ENCODE measurements at regions not wholly inside any gene's neighbourhood (a gene's known extent, or its start where the extent isn't known, plus 50 kb on each side); places are given as distances from the start of the nearest gene placed in this dataset.

DNA sequence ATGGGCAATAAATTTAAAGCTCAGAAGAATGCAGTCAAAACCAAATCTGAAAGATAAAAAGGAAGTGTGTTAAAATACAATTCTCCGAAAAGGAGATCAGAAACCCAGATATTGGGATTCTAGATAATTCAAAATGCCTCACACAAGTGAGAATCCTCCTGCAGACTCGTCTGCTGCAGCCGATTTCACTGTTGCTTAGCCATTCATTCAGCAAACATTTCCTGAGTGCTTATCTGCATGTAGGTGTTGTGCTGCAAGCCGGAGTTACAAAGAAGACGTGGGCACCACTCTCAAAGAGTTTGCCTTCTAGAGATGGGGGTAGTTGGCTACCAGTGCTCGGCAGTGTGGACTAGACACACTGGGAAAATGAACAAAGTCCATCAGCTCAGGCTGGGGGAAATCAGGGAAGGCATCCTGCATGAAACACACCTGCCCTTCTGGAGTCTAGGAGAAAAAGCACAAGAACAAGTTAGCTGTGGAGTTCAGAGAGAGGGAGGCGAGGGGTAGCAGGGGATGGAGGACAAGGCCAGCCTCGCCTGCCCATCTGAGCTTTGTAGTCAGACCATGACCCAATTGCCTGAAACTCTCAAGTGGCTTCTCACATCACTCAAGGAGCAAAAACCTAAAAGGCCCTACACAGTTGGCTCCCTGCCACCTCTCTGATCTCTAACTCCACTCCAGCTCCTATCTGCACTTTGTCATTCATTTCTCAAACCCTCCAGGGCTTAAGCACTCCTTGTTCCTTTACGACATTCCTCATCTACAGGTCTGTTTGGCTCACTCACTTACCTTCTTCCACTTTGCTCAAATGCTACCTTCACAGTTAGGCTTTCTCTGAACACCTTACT lies 310.0 kb upstream of the DDHD1 start:
- DNase-seq (ENCODE audit: low spot score): no peak

GRCh38 chr14:53461858-53462257 lies 308.7 kb upstream of the DDHD1 start:
- DNase-seq (ENCODE audit: low spot score): no peak

DNA sequence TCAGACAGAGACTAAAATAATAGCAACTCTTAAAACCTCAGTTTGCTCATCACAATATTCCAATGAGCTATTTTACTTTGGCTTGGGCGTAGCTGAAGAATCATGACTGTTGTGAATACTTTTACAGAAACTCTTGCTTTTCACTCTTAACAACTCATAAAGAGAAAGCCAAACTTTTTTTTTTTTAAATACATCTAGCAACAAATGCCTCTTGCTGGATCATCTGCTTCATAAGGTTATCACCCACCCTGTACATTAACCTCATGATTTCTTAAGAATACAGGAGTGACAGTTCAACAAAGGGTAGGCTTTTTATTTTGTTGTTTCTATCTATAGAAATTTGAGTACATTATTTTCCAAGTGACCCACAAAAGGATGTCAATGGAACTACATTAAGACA lies 307.4 kb upstream of the DDHD1 start:
- no peak for DNase-seq (ENCODE audit: low spot score)

DNA sequence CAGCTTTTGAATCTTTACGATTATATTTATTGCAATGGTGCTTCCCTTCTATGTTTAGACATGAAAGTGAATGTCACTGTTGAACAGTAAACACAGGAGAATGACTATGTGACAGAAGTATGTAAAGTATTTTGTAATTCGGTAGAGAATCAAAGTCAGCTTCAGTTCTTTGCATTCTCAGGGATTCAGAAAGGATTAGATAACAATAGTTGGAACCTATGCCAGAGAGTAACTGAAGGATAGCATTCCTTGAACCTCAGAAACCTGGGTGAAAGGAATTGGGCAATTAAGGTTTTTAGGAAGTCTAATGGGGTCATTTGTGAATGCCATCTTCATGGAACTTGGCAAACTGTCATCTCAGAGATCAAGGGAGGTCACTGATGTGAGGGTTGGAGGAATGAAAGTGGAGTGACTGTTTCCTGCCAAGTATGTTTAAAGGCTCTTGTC lies 305.3 kb upstream of the DDHD1 start:
- no peak for DNase-seq (ENCODE audit: low spot score)

DNA sequence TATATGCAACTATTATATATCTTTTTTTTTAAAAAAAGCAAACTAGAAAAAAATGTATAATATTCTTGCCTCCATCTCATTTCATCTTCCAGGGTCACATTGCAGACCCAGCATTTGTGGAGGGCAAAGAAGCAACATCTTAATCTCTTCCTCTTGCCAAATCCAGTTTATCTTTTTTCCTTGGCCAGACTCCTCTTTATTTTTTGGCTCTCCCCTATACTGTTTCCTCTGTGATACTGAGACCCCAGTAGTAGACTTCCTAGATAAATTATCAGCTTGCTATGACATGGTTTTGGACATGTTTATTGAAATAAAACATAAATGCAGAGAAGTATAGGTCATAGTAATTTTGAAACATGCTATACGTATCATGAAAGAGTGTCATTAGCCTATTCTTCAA lies 303.8 kb upstream of the DDHD1 start:
- no peak for DNase-seq (ENCODE audit: low spot score)

- DNase-seq (ENCODE audit: low spot score): no peak
Observed at GRCh38 chr14:53452005-53452673, 299.0 kb upstream of the DDHD1 start.

GRCh38 chr14:53450871-53451270 lies 297.7 kb upstream of the DDHD1 start:
- no peak for DNase-seq (ENCODE audit: low spot score)

DNA sequence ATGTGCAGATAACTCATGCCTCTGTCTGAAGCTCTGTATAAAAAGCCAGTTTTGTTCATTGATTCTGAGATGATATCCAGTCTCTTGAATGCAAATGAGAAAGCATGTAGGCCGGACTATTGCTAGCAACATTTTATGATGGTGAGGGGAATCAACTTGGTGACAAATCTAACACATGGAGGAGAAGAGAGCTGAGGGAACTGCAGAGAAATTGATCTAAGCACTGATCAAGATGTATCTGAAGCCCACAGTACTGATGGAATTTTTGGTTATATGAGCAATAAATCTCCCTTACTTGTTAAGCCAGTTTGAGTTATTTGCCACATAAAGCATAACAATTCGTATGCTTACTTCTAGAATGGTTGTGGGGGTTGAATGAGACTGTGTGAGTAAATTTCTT lies 295.6 kb upstream of the DDHD1 start:
- no peak for DNase-seq (ENCODE audit: low spot score)

DNA sequence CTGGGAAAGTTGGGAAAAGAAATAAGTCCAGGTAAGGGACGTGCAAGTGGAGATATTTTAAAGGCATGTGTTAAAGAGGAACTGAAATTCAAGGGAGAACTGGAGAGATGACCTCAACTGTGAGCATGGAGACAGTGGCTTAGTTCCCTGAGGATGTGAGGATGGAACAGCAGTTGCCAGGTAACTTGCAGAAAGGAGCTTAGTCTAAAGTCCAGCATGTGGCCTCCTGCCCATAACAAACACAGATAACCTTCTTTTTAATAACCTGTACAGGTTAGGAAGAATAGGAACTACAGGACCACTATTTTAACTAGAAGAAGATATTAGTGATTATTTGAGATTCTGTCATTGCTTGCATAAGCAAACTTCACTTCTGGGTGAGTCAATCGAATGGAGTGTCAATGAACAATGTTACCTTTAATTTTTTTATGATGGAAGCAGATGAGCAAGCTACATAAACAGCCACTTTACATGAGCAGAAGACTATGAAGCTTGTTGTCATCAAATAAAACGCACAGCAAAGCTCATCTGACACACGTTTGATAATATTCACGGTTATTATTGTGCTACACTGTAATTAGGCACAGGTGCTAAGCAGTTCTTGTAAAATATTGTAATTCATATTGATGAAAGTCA lies 291.7 kb upstream of the DDHD1 start:
- DNase-seq (ENCODE audit: low spot score): no peak

DNA sequence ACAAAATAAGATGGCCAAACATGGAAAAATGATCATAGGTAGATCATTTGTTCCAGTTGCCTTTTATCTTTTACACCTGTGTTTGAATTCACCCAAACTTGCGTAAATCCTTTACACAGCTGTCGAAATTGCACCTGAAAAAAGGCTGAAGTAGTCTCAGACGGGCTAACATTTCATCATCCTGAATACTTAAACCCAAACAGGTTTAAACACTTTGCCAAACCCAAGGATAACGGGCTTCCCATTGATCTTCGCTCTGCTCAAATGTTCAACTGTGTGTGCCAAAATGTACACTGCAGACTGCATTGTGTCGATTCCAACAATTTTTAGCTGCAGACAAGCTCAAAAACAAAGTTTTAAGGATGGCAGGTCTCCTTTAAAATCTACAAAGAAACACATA lies 288.7 kb upstream of the DDHD1 start:
- no peak for DNase-seq (ENCODE audit: low spot score)

DNA sequence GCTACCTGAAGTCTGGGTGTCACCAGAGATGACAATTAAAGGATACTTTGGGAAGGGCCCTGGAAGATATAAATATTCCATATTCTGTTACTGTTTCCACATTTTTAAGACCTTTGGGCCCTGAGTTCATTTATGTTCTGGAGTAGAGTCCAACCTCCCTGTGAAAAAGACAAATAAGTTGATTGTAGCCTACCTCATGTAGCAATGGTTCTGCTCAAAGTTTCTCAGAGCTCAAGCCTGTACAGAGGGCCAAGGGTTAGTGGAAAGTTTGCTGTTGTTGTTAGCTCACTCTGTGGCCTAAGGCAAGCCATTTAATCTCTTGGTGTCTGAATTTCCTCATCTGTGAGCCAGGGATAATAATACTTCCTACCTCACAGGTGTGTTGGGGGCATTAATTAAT lies 284.7 kb upstream of the DDHD1 start:
- DNase-seq (ENCODE audit: low spot score): no peak

DNA sequence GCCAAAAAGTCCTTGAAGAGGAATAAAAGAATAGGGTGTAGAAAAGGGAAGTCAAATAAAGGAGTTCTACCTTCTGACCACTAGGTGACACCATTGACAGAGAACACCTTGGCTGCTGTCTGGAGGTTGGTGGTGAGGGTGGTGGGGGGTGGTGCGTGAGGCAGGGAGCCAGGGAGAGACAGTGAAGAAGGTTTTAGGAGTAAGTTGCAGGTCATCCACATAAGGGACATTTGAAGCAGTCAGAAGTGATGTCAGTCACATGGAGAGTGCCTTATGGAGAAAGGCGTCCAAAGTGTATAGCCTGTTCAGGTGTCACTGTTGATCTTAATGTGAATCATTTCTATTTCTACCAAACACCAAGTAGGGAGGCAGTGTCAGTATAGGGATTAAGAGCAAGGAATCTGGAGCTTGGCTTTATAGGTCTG lies 279.3 kb upstream of the DDHD1 start:
- peak; percentile 40 for DNase-seq (ENCODE audit: low spot score)

DNA sequence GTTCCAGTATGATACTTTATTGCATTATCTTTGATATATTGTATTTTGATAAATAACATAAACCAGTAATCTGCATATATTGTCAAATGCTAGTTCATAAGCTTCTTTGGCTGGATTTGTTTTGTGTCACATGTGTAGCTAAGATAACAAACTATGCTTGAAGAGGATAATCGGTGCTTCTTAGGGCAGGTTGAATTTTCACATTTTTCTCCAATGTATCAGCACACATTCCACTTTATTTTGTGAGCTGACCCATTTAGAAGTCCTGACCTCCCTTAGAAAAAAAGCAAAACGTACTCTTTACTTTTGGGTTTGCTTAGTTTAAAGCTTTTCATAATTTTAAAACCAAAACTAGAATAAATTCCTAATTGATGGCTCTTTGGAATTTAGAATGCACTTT lies 277.7 kb upstream of the DDHD1 start:
- no peak for DNase-seq (ENCODE audit: low spot score)

- peak; percentile 11 for DNase-seq (ENCODE audit: low spot score)
Observed at GRCh38 chr14:53412819-53413675, 259.9 kb upstream of the DDHD1 start.

DNA sequence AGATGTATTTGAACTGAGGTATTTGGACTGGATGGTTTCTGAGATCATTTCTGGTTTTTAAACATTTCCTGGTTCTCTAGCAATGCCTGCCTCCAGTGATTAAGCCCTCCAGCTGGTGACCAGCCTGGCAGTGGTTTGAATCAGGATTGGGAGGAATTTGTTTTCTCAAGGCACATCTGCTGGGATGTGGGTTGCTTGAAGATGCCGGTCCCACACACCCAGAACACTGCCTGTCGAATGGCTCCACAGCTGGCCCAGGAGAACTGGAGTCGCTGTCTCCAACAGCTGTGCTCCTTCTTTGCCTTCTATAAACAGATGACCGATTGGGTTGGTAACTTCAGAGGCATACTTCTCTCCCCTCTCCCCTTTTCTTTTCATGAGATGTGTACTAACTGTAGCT lies 258.0 kb upstream of the DDHD1 start:
- DNase-seq (ENCODE audit: low spot score): no peak

- no peak for DNase-seq (ENCODE audit: low spot score)
Observed at GRCh38 chr14:53409969-53410368, 256.8 kb upstream of the DDHD1 start.

DNA sequence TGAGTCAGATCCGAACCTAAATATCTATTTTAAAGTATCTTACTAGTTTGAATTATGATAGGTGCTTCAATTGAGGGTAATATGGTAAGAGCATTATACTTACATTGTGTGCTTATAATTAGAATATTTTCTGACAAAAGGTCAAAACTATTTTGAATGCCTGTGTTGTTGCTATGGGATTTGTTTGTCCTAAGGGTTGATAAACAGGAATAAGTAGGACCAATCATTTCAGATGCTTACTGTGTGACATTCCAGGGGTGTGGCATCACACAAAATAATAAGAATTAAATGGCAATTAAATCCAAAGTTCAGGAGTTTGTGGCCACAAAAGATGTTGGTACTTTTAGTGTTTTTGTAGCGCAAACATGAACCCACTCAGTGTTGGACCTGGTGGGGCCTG lies 256.2 kb upstream of the DDHD1 start:
- DNase-seq (ENCODE audit: low spot score): no peak

GRCh38 chr14:53408175-53408879 lies 255.2 kb upstream of the DDHD1 start:
- DNase-seq (ENCODE audit: low spot score): no peak

DNA sequence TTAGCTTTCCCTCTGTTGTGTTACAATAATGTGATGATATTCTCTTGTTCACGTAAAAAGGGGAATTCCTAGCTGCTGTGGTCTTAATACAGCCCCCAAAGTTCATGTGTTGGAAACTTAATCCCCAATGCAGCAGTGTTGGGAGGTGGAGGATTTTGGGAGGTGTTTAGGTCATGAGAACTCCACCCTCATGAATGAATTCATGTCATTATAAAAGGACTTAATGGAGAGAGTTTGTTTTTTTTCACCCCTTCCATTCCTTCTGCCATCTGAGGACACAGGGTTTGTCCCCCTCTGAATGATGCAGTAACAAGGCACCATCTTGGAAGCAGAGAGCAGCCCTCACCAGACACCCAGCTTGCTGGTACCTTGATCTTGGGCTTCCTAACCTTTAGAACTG lies 253.4 kb upstream of the DDHD1 start:
- no peak for DNase-seq (ENCODE audit: low spot score)

- DNase-seq (ENCODE audit: low spot score): no peak
Observed at GRCh38 chr14:53401646-53402045, 248.5 kb upstream of the DDHD1 start.

DNA sequence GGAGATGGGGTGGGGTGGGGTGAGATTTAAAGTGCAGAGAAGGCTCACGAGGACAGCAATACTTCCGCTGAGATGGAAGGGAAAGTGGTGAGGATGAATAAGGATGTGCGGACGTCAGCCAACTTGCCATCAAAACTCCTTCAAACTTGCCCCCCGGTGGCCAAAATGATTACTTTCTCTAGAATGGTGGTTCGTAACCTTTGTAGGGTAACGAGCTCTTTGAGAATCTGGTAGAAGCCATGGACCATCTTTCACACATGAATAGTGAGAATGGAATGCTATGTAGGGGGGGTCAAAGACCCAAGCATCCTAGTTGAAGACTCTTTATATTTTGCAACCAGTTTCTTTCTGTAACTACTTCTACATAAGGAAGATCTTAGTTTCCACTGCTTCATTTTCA lies 245.9 kb upstream of the DDHD1 start:
- DNase-seq (ENCODE audit: low spot score): peak; percentile 21

- DNase-seq (ENCODE audit: low spot score): no peak
Observed at GRCh38 chr14:53398616-53399015, 245.5 kb upstream of the DDHD1 start.
